Vagina (tissue), 2 donors: ENCODE measurements at regions not wholly inside any gene's neighbourhood (a gene's known extent, or its start where the extent isn't known, plus 50 kb on each side); places are given as distances from the start of the nearest gene placed in this dataset.

Experiments
- DNase-seq, 2 donors: peaks; one replicate each; pipeline ENCODE4 v3.0.0-alpha.2; 2017; ENCODE audit errors: extremely low spot score in 2 of 2
- H3K27ac ChIP-seq: fragments of 200-600 bp; sonication (generic); one replicate; pipeline ENCODE4 v1.5.1; 2019
- H3K27me3 ChIP-seq: fragments of 200-600 bp; sonication (generic); one replicate; pipeline ENCODE4 v1.5.1; 2019
- H3K36me3 ChIP-seq, 2 donors: fragments of 200-600 bp; sonication (generic); one replicate each; pipeline ENCODE4 v1.5.1; 2017 to 2019
- H3K4me1 ChIP-seq: fragments of 200-600 bp; sonication (generic); one replicate; pipeline ENCODE4 v1.5.1; 2019
- H3K4me3 ChIP-seq, 2 donors: fragments of 200-600 bp; sonication (generic); 1 replicate in 1 of 2; 2 replicates in 1 of 2; pipeline ENCODE4 v1.5.1; 2016 to 2019
- H3K9me3 ChIP-seq: fragments of 200-600 bp; sonication (generic); one replicate; pipeline ENCODE4 v1.5.1; 2019
- CTCF ChIP-seq, 3 experiments: fragments of 450-650 bp in 2 of 3; fragments of 200-600 bp in 1 of 3; sonication (generic) in 1 of 3; IDR thresholded peaks; one replicate each; pipeline ENCODE4 v1.5.1; 2017 to 2019; ENCODE audit warnings: antibody characterized with exemption in 3 of 3, mild to moderate bottlenecking in 2 of 3, moderate library complexity in 2 of 3
- POLR2A ChIP-seq, 2 donors: fragments of 450-650 bp; IDR thresholded peaks; one replicate each; pipeline ENCODE4 v1.6.1; 2017; ENCODE audit warnings: antibody characterized with exemption in 2 of 2, mild to moderate bottlenecking in 2 of 2, moderate library complexity in 2 of 2
- POLR2AphosphoS5 ChIP-seq, 2 donors: sonication (generic); formaldehyde crosslinking; IDR thresholded peaks; one replicate each; pipeline ENCODE4 v1.9.0; 2017; ENCODE audit warnings: antibody characterized with exemption in 2 of 2, mild to moderate bottlenecking in 2 of 2, low read depth in 1 of 2; ENCODE audit not compliant: insufficient read depth in 1 of 2
- intact Hi-C: fragments of 100-400 bp; cut with DNase I; formaldehyde crosslinking; loops from one replicate; pipeline ENCODE4 v1.15.1; 2023

GRCh38 chr1:102182603-102183260, 186.0 kb upstream of the OLFM3 start:
- no peaks in the 10 kb centered on the region for H3K4me1 ChIP-seq
- DNase-seq = no peak
- intact Hi-C loops = no loop called here
- no peak overlapping the region for H3K27ac ChIP-seq
- TF ChIP-seq POLR2A (IDR thresholded peaks at IDR 0.05) = no peak
- no peak for TF ChIP-seq CTCF (IDR thresholded peaks at IDR 0.05)
- TF ChIP-seq POLR2AphosphoS5 (IDR thresholded peaks at IDR 0.05; ENCODE audit: insufficient read depth in 1 of 2, low read depth in 1 of 2) = no peak
- H3K9me3 ChIP-seq = no peaks in the 10 kb centered on the region
- no peaks in the 10 kb centered on the region for H3K36me3 ChIP-seq
- H3K27me3 ChIP-seq = no peaks in the 10 kb centered on the region
- no peak overlapping the region for H3K4me3 ChIP-seq

GRCh38 chr1:102181341-102181740, 184.6 kb upstream of the OLFM3 start:
- Histone ChIP-seq H3K36me3 (no peaks in the 10 kb centered on the region), H3K27ac (no peak overlapping the region), H3K27me3 (no peaks in the 10 kb centered on the region), H3K4me1 (no peaks in the 10 kb centered on the region), H3K4me3 (no peak overlapping the region), H3K9me3 (no peaks in the 10 kb centered on the region)
- intact Hi-C loops = no loop called here
- TF ChIP-seq POLR2A (IDR thresholded peaks at IDR 0.05) (no peak), POLR2AphosphoS5 (IDR thresholded peaks at IDR 0.05; ENCODE audit: insufficient read depth in 1 of 2, low read depth in 1 of 2) (no peak), CTCF (IDR thresholded peaks at IDR 0.05) (no peak)
- no peak for DNase-seq

GRCh38 chr1:102178480-102178879, 181.8 kb upstream of the OLFM3 start:
- TF ChIP-seq POLR2A (IDR thresholded peaks at IDR 0.05) (no peak), CTCF (IDR thresholded peaks at IDR 0.05) (no peak), POLR2AphosphoS5 (IDR thresholded peaks at IDR 0.05; ENCODE audit: insufficient read depth in 1 of 2, low read depth in 1 of 2) (no peak)
- no peak for DNase-seq
- no peaks in the 10 kb centered on the region for H3K4me1 ChIP-seq
- no peak overlapping the region for H3K4me3 ChIP-seq
- H3K36me3 ChIP-seq = no peaks in the 10 kb centered on the region
- no peaks in the 10 kb centered on the region for H3K27me3 ChIP-seq
- no peak overlapping the region for H3K27ac ChIP-seq
- intact Hi-C loops = no loop called here
- no peaks in the 10 kb centered on the region for H3K9me3 ChIP-seq

GRCh38 chr1:102174259-102174863, 177.6 kb upstream of the OLFM3 start:
- H3K27me3 ChIP-seq = no peaks in the 10 kb centered on the region
- no peak overlapping the region for H3K27ac ChIP-seq
- DNase-seq = no peak
- TF ChIP-seq POLR2AphosphoS5 (IDR thresholded peaks at IDR 0.05; ENCODE audit: insufficient read depth in 1 of 2, low read depth in 1 of 2) (no peak), CTCF (IDR thresholded peaks at IDR 0.05) (no peak), POLR2A (IDR thresholded peaks at IDR 0.05) (no peak)
- intact Hi-C loops = no loop called here
- no peak overlapping the region for H3K4me3 ChIP-seq
- H3K4me1 ChIP-seq = no peaks in the 10 kb centered on the region
- no peaks in the 10 kb centered on the region for H3K9me3 ChIP-seq
- no peaks in the 10 kb centered on the region for H3K36me3 ChIP-seq

- no peak overlapping the region for H3K27ac ChIP-seq
- H3K9me3 ChIP-seq = no peaks in the 10 kb centered on the region
- DNase-seq = no peak
- TF ChIP-seq CTCF (IDR thresholded peaks at IDR 0.05) (no peak), POLR2AphosphoS5 (IDR thresholded peaks at IDR 0.05; ENCODE audit: insufficient read depth in 1 of 2, low read depth in 1 of 2) (no peak), POLR2A (IDR thresholded peaks at IDR 0.05) (no peak)
- intact Hi-C loops = no loop called here
- H3K4me3 ChIP-seq = no peak overlapping the region
- no peaks in the 10 kb centered on the region for H3K36me3 ChIP-seq
- no peaks in the 10 kb centered on the region for H3K27me3 ChIP-seq
- no peaks in the 10 kb centered on the region for H3K4me1 ChIP-seq
Observed at GRCh38 chr1:102172200-102172599, 175.5 kb upstream of the OLFM3 start.
